PC-9 (cell line): ENCODE measurements at regions not wholly inside any gene's neighbourhood (a gene's known extent, or its start where the extent isn't known, plus 50 kb on each side); places are given as distances from the start of the nearest gene placed in this dataset.
"Not testable (repeated sequence)": the region's sequence is repeated elsewhere in the genome, so short reads cannot be mapped to it uniquely, and the experiment has no call there.

Source experiments
- BruUV-seq: library from RNA; stranded (reverse); fragments of 400-500 nt; replicated peaks from 2 replicates; lab custom pipeline; 2021; lab: Mats Ljungman, UMichigan
- CTCF ChIA-PET: fragments of 300-600 bp; sonication (Branson Sonifier 250); formaldehyde crosslinking; loops from one replicate; lab custom pipeline; 2022; ENCODE audit warnings: antibody characterized with exemption; lab: Charles Lee
- POLR2A ChIA-PET: fragments of 300-600 bp; sonication (Branson Sonifier 250); formaldehyde crosslinking; loops from one replicate; lab custom pipeline; 2022; ENCODE audit warnings: antibody characterized with exemption; ENCODE audit not compliant: unreplicated experiment; lab: Charles Lee
- DNase-seq, 2 experiments: peaks; one replicate each; pipeline versions ENCODE4 v3.0.0 to v3.0.0-alpha.2; 2015 to 2022; ENCODE audit warnings: mixed read lengths in 1 of 2
- H2AFZ ChIP-seq: fragments of 200-600 bp; sonication (generic); 2 replicates; pipeline ENCODE4 v1.8.1; 2017; ENCODE audit warnings: antibody characterized with exemption
- H3F3A ChIP-seq: fragments of 200-600 bp; sonication (generic); 2 replicates; pipeline ENCODE4 v1.8.1; 2017; ENCODE audit warnings: antibody characterized with exemption, mild to moderate bottlenecking, low read depth; ENCODE audit not compliant: insufficient read depth
- H3K27ac ChIP-seq: fragments of 200-600 bp; sonication (generic); 2 replicates; pipeline ENCODE4 v1.6.1; 2016; ENCODE audit warnings: mixed run types
- H3K27me3 ChIP-seq: fragments of 200-600 bp; sonication (generic); 2 replicates; pipeline ENCODE4 v1.6.1; 2016; ENCODE audit warnings: low read depth, mixed run types; ENCODE audit not compliant: insufficient read depth
- H3K36me3 ChIP-seq: fragments of 200-600 bp; sonication (generic); 2 replicates; pipeline ENCODE4 v1.6.1; 2016; ENCODE audit warnings: low read depth, mixed run types
- H3K4me1 ChIP-seq: fragments of 200-600 bp; sonication (generic); replicated peaks from 2 replicates; pipeline ENCODE4 v1.6.1; 2016; ENCODE audit warnings: mixed run types; ENCODE audit not compliant: insufficient read depth
- H3K4me2 ChIP-seq: fragments of 200-600 bp; sonication (generic); 2 replicates; pipeline ENCODE4 v1.6.1; 2017; ENCODE audit warnings: mixed run types
- H3K4me3 ChIP-seq: fragments of 200-600 bp; sonication (generic); 2 replicates; pipeline ENCODE4 v1.6.1; 2016; ENCODE audit warnings: mixed run types
- H3K79me2 ChIP-seq: fragments of 200-600 bp; sonication (generic); 2 replicates; pipeline ENCODE4 v1.6.1; 2017; ENCODE audit warnings: low read depth, mixed run types
- H3K9me2 ChIP-seq: fragments of 200-600 bp; sonication (generic); 2 replicates; pipeline ENCODE4 v1.8.1; 2017; ENCODE audit warnings: mild to moderate bottlenecking; ENCODE audit not compliant: insufficient read depth
- H3K9me3 ChIP-seq: fragments of 200-600 bp; sonication (generic); 2 replicates; pipeline ENCODE4 v1.8.1; 2016; ENCODE audit warnings: low read depth; ENCODE audit not compliant: insufficient read depth
- H4K20me1 ChIP-seq: fragments of 200-600 bp; sonication (generic); 2 replicates; pipeline ENCODE4 v1.8.1; 2017; ENCODE audit not compliant: insufficient read depth
- EZH2 ChIP-seq: fragments of 200-600 bp; sonication (generic); IDR thresholded peaks from 2 replicates; pipeline ENCODE4 v1.8.0; 2017; ENCODE audit warnings: antibody characterized with exemption, low read depth
- intact Hi-C: fragments of 100-400 bp; cut with micrococcal nuclease; formaldehyde crosslinking; loops from one replicate; pipeline ENCODE4 v1.10.0; 2022; ENCODE audit not compliant: unreplicated experiment
- TF ChIP-seq, protein P1 (sequence below): fragments of 200-600 bp; sonication (generic); conservative IDR thresholded peaks from 2 replicates; pipeline ENCODE4 v1.6.1; 2017; ENCODE audit warnings: mixed run types, antibody characterized with exemption, mild to moderate bottlenecking, moderate library complexity

DNA sequence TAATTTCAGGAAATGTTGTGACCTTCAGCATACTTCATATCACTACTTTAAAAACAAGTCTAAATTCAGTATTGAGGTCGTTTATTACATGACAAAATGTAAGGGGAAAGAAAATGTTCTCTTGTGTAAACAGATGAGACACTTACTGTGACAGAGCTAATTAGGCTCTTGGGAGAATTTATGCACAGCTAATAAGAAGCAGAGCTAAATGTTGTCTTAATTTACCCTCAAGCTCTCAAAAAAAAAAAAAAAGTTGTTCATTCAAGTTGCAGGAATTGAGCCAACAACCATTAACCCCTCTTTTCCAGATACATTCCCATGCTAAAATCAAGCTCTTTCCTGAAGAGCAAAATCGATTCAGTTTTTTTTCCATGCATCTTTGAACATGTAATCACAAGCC lies 1419.4 kb downstream of the FSCB start:
- TF ChIP-seq, protein P1, sequence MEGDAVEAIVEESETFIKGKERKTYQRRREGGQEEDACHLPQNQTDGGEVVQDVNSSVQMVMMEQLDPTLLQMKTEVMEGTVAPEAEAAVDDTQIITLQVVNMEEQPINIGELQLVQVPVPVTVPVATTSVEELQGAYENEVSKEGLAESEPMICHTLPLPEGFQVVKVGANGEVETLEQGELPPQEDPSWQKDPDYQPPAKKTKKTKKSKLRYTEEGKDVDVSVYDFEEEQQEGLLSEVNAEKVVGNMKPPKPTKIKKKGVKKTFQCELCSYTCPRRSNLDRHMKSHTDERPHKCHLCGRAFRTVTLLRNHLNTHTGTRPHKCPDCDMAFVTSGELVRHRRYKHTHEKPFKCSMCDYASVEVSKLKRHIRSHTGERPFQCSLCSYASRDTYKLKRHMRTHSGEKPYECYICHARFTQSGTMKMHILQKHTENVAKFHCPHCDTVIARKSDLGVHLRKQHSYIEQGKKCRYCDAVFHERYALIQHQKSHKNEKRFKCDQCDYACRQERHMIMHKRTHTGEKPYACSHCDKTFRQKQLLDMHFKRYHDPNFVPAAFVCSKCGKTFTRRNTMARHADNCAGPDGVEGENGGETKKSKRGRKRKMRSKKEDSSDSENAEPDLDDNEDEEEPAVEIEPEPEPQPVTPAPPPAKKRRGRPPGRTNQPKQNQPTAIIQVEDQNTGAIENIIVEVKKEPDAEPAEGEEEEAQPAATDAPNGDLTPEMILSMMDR: no peak
- TF ChIP-seq EZH2: no peak
- intact Hi-C loops: no loop called here
- Histone ChIP-seq H3K4me3 (no peak overlapping the region), H3K79me2 (no peaks in the 10 kb centered on the region), H3K36me3 (no peaks in the 10 kb centered on the region), H3K27ac (no peak overlapping the region), H4K20me1 (no peaks in the 10 kb centered on the region), H3K4me2 (no peak overlapping the region), H3K9me2 (0 out of 2 replicates have a peak, but pooled peaks cover 3% of the 10 kb centered on the region), H3F3A (no peaks in the 10 kb centered on the region; the same call in 1 of the 2 replicates), H3K27me3 (no peaks in the 10 kb centered on the region), H3K4me1 (no peaks in the 10 kb centered on the region), H2AFZ (no peak overlapping the region), H3K9me3 (0 out of 2 replicates have a peak, but pooled peaks cover 10% of the 10 kb centered on the region)
- no peak for DNase-seq
- BruUV-seq: no TSS peak
- POLR2A ChIA-PET: no interaction called here
- CTCF ChIA-PET: no interaction called here

DNA sequence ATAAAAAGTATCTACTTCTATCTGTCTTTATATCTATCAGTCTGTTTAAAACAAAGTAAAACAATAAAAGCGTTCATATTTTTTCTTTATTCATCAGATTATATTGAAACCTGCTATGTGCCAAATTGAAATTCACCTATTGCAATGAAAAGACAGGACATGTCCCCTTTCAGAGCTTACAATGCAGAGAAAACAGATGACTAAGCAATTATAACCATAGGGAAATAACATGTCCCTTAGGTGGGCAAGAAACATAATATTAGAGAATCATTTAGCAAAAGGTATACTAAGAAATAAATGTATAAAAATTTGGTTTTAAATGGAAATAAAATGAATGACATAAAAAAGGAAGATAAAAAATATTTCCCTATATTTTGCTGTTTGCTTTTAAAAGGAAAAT lies 1421.3 kb downstream of the FSCB start:
- Histone ChIP-seq H3K4me3 (no peak overlapping the region), H3K9me2 (no peaks in the 10 kb centered on the region), H3K79me2 (no peaks in the 10 kb centered on the region), H3K9me3 (peaks cover 10% of the 10 kb centered on the region; the same call in 1 of the 2 replicates), H4K20me1 (no peaks in the 10 kb centered on the region), H3K4me1 (no peaks in the 10 kb centered on the region), H3K27ac (no peak overlapping the region), H2AFZ (no peak overlapping the region), H3F3A (no peaks in the 10 kb centered on the region; the same call in 1 of the 2 replicates), H3K36me3 (no peaks in the 10 kb centered on the region), H3K4me2 (no peak overlapping the region), H3K27me3 (no peaks in the 10 kb centered on the region)
- DNase-seq: no peak
- CTCF ChIA-PET: no interaction called here
- POLR2A ChIA-PET: no interaction called here
- intact Hi-C loops: no loop called here
- TF ChIP-seq, protein P1: no peak
- TF ChIP-seq EZH2: no peak
- BruUV-seq: no TSS peak

DNA sequence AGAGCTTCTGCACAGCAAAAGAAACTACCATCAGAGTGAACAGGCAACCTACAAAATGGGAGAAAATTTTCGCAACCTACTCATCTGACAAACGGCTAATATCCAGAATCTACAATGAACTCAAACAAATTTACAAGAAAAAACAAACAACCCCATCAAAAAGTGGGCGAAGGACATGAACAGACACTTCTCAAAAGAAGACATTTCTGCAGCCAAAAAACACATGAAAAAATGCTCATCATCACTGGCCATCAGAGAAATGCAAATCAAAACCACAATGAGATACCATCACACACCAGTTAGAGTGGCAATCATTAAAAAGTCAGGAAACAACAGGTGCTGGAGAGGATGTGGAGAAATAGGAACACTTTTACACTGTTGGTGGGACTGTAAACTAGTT lies 1439.7 kb downstream of the FSCB start:
- H3K9me2 ChIP-seq, H2AFZ ChIP-seq, H3K4me2 ChIP-seq, DNase-seq, H3K4me1 ChIP-seq, H3K27ac ChIP-seq, H4K20me1 ChIP-seq, H3K9me3 ChIP-seq, H3K4me3 ChIP-seq, H3K27me3 ChIP-seq, H3K79me2 ChIP-seq, BruUV-seq, H3F3A ChIP-seq, intact Hi-C loops, H3K36me3 ChIP-seq, CTCF ChIA-PET, POLR2A ChIA-PET: not testable (repeated sequence)

DNA sequence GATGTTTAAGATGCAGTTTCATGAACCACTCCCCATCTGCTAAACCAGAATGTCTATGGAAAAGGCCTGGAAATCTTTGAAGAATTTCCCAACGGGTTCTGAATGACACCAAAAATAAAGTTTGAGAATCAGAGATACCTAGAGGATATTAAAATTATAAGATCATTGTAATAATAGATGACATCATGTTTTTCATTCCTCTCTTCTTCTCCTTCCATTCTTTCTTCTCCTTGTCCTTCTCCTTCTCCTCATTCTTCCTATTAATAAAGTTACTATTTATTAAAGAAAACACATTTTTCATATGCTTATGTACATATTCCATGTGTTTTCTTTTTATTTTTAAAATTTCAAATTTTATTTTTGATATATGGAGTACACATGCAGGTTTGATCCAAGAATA lies 1449.4 kb downstream of the LRFN5 start:
- Histone ChIP-seq H3K27ac (no peak overlapping the region), H3K4me2 (no peak overlapping the region), H3K4me3 (no peak overlapping the region), H3K27me3 (no peaks in the 10 kb centered on the region), H3K36me3 (no peaks in the 10 kb centered on the region), H3F3A (no peaks in the 10 kb centered on the region), H3K4me1 (no peaks in the 10 kb centered on the region), H3K9me2 (no peaks in the 10 kb centered on the region), H2AFZ (no peak overlapping the region), H4K20me1 (no peaks in the 10 kb centered on the region), H3K9me3 (no peaks in the 10 kb centered on the region), H3K79me2 (no peaks in the 10 kb centered on the region)
- TF ChIP-seq, protein P1: no peak
- TF ChIP-seq EZH2: no peak
- no peak for DNase-seq
- CTCF ChIA-PET: no interaction called here
- POLR2A ChIA-PET: no interaction called here
- intact Hi-C loops: no loop called here
- BruUV-seq: no TSS peak
